ENCODE measurements at regions not wholly inside any gene's neighbourhood (a gene's known extent, or its start where the extent isn't known, plus 50 kb on each side); places are given as distances from the start of the nearest gene placed in this dataset.
A peak's percentile ranks its signal among the peaks of the same experiment; 100 is the strongest.

DNA sequence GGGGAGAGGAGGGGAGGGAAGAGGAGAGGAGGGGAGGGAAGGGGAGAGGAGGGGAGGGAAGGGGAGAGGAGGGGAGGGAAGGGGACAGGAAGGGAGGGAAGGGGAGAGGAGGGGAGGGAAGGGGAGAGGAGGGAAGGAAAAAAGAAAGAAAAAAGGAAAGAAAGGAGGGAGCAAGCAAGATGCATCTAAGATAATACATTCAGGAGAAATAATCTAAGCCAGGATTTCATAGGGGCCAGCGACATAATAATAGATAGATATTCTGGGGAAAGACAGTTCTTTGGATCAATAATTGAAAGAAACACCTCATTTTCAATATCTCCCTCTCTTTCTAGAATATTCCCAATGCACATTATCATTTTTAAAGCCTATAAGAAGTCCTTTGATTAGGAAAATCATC lies 328.9 kb upstream of the ID2 start:
- Mint-ChIP-seq H3K27me3 (no peaks in the 10 kb centered on the region), H3K4me3 (no peak overlapping the region), H3K4me1 (ENCODE audit: low read depth) (no peaks in the 10 kb centered on the region), H3K9me3 (peaks cover 3% of the 10 kb centered on the region), H3K27ac (no peak overlapping the region), H3K36me3 (ENCODE audit: low read depth) (no peaks in the 10 kb centered on the region)

DNA sequence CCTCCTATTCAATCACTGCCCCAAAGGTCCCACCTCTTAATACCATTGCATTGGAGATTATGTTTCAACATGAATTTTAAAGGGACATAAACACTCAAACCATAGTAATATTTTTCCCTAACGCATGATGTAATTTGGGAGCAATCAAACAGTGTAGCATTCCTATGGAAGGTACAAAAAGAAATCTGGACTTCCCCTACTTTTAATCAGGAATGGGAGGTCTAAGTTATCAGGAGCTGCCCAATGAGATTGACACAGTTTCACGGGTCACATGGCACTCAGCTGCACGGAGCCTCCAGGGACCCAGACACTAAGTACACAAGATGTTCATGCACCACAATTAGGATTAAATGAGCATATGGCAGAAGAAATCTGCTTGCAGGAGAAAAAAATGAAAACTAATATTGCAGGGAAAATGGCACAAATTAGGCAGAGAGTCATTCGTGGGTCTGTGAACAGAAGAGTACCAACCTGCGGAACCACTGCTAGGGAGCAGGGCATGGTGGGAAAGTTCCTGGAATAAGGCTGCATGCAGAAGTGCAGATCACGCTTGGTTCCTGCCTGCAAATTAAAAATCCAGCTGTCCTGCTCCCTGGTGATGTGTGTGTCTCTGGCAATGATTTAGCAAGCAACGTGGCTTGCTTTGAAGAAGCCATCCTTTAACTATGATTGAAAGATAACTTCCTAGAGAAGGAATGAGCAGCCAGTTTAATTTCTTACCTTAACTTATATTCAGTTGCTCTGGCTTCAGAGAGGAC lies 326.6 kb upstream of the ID2 start:
- Mint-ChIP-seq H3K27me3 (no peaks in the 10 kb centered on the region), H3K9me3 (peaks cover 3% of the 10 kb centered on the region), H3K27ac (no peak overlapping the region), H3K36me3 (ENCODE audit: low read depth) (no peaks in the 10 kb centered on the region), H3K4me1 (ENCODE audit: low read depth) (no peaks in the 10 kb centered on the region), H3K4me3 (no peak overlapping the region)

- Mint-ChIP-seq H3K9me3 (peaks cover 3% of the 10 kb centered on the region), H3K36me3 (ENCODE audit: low read depth) (no peaks in the 10 kb centered on the region), H3K4me3 (no peak overlapping the region), H3K27me3 (no peaks in the 10 kb centered on the region), H3K4me1 (ENCODE audit: low read depth) (no peaks in the 10 kb centered on the region), H3K27ac (no peak overlapping the region)
Measured at GRCh38 chr2:8357738-8358518, 323.9 kb upstream of the ID2 start.

- Mint-ChIP-seq H3K27me3 (no peaks in the 10 kb centered on the region), H3K4me3 (no peak overlapping the region), H3K27ac (no peak overlapping the region), H3K4me1 (ENCODE audit: low read depth) (no peaks in the 10 kb centered on the region), H3K9me3 (no peaks in the 10 kb centered on the region), H3K36me3 (ENCODE audit: low read depth) (no peaks in the 10 kb centered on the region)
Measured at GRCh38 chr2:8361930-8362329, 319.9 kb upstream of the ID2 start.

DNA sequence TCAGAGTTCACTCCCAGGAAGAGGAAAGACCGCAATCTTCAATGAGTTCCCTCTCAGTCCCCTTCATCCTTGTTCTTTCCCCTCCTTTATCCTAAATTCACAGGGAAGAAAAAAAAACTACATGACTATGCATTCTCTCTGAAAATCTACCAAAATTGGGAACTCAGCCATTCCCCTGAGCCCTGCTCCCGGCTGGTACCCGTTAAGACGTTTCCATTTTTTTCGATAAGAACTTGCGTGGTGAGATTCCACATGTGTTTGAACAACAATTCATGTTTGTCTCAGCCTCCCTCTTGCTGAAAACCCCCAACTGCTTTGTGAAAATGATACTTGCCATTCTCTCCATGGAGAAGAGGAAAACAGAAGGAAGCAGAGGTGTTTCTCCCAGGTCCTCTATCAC lies 318.7 kb upstream of the ID2 start:
- no peaks in the 10 kb centered on the region for H3K4me1 Mint-ChIP-seq (ENCODE audit: low read depth)

DNA sequence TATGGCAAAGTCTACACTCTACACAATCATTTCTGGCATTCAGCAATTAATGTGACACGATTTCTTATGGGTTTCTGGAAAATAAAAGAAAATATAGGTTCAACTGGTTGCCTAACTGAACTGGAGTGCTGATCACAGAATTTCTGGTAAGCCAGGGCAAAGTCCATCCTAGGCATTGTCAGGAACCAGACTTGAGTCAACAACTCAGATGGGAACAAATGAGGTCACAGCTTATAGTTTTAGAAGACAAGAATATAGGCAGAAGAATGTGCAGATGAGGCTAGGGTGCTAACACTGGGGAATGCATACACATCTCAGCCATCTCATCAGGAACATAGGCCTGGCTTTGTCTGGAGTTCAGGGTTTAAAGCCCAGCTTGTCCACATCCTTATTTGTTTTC lies 317.2 kb upstream of the ID2 start:
- H3K36me3 Mint-ChIP-seq (ENCODE audit: low read depth) = no peaks in the 10 kb centered on the region
- no peaks in the 10 kb centered on the region for H3K4me1 Mint-ChIP-seq (ENCODE audit: low read depth)
- no peak overlapping the region for H3K27ac Mint-ChIP-seq
- H3K9me3 Mint-ChIP-seq = no peaks in the 10 kb centered on the region
- H3K4me3 Mint-ChIP-seq = no peak overlapping the region
- no peaks in the 10 kb centered on the region for H3K27me3 Mint-ChIP-seq

More for the DNA sequence above, 318.7 kb upstream of the ID2 start:
- Mint-ChIP-seq H3K27me3 (no peaks in the 10 kb centered on the region), H3K36me3 (ENCODE audit: low read depth) (no peaks in the 10 kb centered on the region), H3K9me3 (no peaks in the 10 kb centered on the region), H3K4me3 (no peak overlapping the region), H3K27ac (peak overlapping the region; percentile 14)

DNA sequence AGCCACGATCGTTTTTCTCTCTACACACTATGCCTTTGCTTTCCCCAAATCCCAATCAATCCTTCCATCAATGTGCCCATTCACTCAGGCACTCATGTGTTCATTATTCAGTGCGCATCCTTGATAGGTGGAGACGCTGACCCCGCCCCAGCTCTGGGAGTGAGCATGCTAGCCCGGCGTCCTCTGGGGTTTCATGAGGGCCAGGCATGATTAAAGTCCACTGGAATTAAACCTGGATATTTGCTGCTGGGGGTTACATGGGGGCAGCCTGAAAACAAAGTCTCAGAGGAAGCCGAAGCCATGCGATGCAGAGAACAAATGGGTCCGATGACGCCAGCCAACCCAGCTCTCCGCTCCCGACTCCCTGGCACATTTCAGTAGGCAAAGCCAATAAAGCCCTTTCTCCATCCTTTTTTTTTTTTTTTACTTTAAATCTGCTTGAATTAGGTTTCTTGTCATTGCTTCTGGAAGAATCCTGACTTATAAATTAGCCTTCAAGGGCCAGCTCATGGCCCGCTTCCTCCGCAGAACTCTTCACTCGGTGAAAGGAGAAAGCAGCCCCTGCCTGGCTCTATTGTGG lies 316.4 kb upstream of the ID2 start:
- Mint-ChIP-seq H3K9me3 (no peaks in the 10 kb centered on the region), H3K4me1 (ENCODE audit: low read depth) (no peaks in the 10 kb centered on the region), H3K27me3 (no peaks in the 10 kb centered on the region), H3K4me3 (no peak overlapping the region), H3K36me3 (ENCODE audit: low read depth) (no peaks in the 10 kb centered on the region), H3K27ac (no peak overlapping the region)

GRCh38 chr2:8367833-8368232 lies 314.0 kb upstream of the ID2 start:
- H3K27me3 Mint-ChIP-seq = peaks cover 4% of the 10 kb centered on the region
- no peaks in the 10 kb centered on the region for H3K4me1 Mint-ChIP-seq (ENCODE audit: low read depth)
- H3K4me3 Mint-ChIP-seq = no peak overlapping the region
- H3K9me3 Mint-ChIP-seq = no peaks in the 10 kb centered on the region
- H3K36me3 Mint-ChIP-seq (ENCODE audit: low read depth) = no peaks in the 10 kb centered on the region
- no peak overlapping the region for H3K27ac Mint-ChIP-seq

DNA sequence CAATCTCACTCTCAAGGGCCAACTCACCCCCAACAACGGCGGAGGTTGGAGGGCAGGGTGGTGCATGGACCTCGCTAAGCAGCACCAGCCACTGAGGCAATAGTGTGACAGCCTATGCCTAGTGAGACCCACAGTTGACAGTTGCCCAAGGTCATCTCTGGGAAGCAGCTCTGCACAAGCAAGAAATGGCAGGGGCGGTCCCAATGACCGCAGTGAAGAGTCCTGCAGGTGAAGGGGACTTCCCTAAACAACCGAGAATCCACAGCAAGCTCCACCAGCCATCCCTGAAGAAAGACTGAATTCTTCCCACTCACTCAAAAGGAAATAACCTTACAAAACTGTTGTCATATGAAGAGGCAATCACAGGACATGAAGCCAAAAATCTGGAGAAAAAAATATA lies 313.4 kb upstream of the ID2 start:
- H3K4me3 Mint-ChIP-seq = no peak overlapping the region
- H3K27ac Mint-ChIP-seq = no peak overlapping the region
- H3K27me3 Mint-ChIP-seq = peaks cover 8% of the 10 kb centered on the region
- no peaks in the 10 kb centered on the region for H3K4me1 Mint-ChIP-seq (ENCODE audit: low read depth)
- peaks cover 4% of the 10 kb centered on the region for H3K36me3 Mint-ChIP-seq (ENCODE audit: low read depth)
- peaks cover 4% of the 10 kb centered on the region for H3K9me3 Mint-ChIP-seq

DNA sequence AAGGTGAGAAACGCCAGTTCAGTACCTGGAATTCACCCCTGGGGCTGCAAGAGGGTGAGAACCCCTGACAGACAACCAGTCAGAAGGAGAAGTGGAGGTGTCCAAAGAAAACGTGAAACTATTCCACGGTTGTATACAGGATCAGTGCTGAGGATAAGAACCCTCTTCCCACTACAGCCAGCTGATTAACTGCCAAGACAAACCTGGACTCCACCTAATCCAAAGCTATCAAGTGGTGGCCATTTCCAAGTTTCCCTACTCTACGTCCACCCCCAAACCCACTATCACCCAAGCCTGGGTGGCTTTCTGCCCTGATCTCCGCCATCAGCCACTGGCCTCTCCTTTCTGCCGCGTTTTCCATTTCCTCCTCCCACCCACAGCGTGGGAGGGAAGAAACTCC lies 312.3 kb upstream of the ID2 start:
- Mint-ChIP-seq H3K27ac (no peak overlapping the region), H3K36me3 (ENCODE audit: low read depth) (peaks cover 4% of the 10 kb centered on the region), H3K4me3 (no peak overlapping the region), H3K9me3 (peaks cover 4% of the 10 kb centered on the region), H3K4me1 (ENCODE audit: low read depth) (no peaks in the 10 kb centered on the region), H3K27me3 (peaks cover 8% of the 10 kb centered on the region)

GRCh38 chr2:8370258-8370802 lies 311.5 kb upstream of the ID2 start:
- H3K27ac Mint-ChIP-seq = no peak overlapping the region
- peaks cover 8% of the 10 kb centered on the region for H3K27me3 Mint-ChIP-seq
- peaks cover 4% of the 10 kb centered on the region for H3K36me3 Mint-ChIP-seq (ENCODE audit: low read depth)
- no peaks in the 10 kb centered on the region for H3K4me1 Mint-ChIP-seq (ENCODE audit: low read depth)
- H3K9me3 Mint-ChIP-seq = peaks cover 4% of the 10 kb centered on the region
- no peak overlapping the region for H3K4me3 Mint-ChIP-seq

GRCh38 chr2:8371653-8372052 lies 310.2 kb upstream of the ID2 start:
- Mint-ChIP-seq H3K9me3 (peaks cover 4% of the 10 kb centered on the region), H3K36me3 (ENCODE audit: low read depth) (peaks cover 4% of the 10 kb centered on the region), H3K4me3 (no peak overlapping the region), H3K27ac (no peak overlapping the region), H3K4me1 (ENCODE audit: low read depth) (peaks cover 4% of the 10 kb centered on the region), H3K27me3 (peaks cover 8% of the 10 kb centered on the region)

DNA sequence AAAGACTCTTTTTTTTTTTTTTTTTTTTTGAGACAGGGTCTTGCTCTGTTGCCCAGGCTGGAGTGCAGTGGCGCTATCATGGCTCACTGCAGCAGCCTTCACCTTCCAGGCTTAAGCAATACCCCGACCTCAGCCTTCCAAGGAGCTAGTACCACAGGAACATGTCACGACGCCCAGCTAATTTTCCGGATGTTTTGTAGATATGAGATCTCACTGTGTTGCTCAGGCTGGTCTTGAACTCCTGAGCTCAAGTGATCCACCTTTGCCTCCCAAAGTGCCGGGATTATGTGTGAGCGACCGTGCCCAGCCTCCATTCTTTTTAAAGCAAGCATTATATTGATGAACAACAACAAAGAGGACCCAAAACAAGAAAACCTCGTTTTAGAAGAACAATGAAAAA lies 307.1 kb upstream of the ID2 start:
- no peak overlapping the region for H3K27ac Mint-ChIP-seq
- peaks cover 17% of the 10 kb centered on the region for H3K27me3 Mint-ChIP-seq
- H3K4me1 Mint-ChIP-seq (ENCODE audit: low read depth) = peaks cover 36% of the 10 kb centered on the region
- H3K4me3 Mint-ChIP-seq = no peak overlapping the region
- H3K36me3 Mint-ChIP-seq (ENCODE audit: low read depth) = peaks cover 4% of the 10 kb centered on the region
- H3K9me3 Mint-ChIP-seq = peaks cover 4% of the 10 kb centered on the region

DNA sequence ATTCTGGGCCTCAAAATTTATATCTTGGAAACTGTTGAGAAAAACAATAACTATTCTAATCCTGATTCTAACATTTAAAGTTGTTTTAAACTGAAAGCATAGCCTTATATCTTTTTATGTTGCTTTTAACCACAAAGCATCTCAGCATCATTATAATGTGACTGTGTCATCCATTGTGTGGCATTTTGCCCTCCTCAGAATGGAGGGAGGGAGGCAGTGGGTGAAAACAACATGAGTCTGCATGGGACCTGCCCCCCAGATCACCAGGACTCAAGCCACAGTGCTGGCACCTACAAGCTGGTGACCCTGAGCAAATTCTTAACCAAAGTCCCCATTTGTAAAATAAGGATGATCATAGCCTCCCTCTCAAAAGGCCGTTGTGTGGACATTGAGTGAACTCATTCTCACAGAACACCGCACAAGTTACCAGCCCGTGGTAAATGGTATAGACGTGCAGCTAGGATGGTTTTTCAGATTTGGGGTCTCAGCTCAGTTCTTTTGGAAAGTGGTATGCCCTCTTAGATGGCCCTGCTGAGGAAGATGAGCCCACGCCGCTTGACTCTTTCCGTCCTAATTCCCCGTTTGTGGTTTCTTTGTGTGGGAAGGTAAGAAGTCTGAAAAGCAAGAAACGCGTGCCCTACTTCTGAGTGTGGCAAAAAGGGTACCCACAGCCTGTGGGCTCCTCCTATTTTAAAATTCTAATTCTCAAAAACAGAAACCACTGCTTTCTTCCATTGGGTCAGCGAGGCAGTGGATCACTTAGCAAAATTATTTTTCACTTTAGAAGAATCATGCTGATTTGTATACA lies 305.0 kb upstream of the ID2 start:
- peaks cover 17% of the 10 kb centered on the region for H3K27me3 Mint-ChIP-seq
- H3K27ac Mint-ChIP-seq = peak overlapping the region; percentile 85
- peak overlapping the region; percentile 41 for H3K4me3 Mint-ChIP-seq
- H3K9me3 Mint-ChIP-seq = peaks cover 4% of the 10 kb centered on the region
- H3K4me1 Mint-ChIP-seq (ENCODE audit: low read depth) = peaks cover 43% of the 10 kb centered on the region
- H3K36me3 Mint-ChIP-seq (ENCODE audit: low read depth) = peaks cover 4% of the 10 kb centered on the region
